ENCODE measurements at regions not wholly inside any gene's neighbourhood (a gene's known extent, or its start where the extent isn't known, plus 50 kb on each side); places are given as distances from the start of the nearest gene placed in this dataset.

- H3K4me1 ChIP-seq: peaks cover 1% of the 10 kb centered on the region
- ATAC-seq (no peak), DNase-seq (no peak)
- 72 to 84% methylated on average over 1 of the region's 1 CpG for WGBS, 2 donors
- H3K27ac ChIP-seq: no peak overlapping the region
- H3K27me3 ChIP-seq: no peaks in the 10 kb centered on the region
- no peaks in the 10 kb centered on the region for H3K9me3 ChIP-seq
- TF ChIP-seq POLR2A (IDR thresholded peaks at IDR 0.05): no peak
- no peak for TF ChIP-seq CTCF (IDR thresholded peaks at IDR 0.05)
- no peaks in the 10 kb centered on the region for H3K36me3 ChIP-seq (replicated peaks in 1 of 2; ENCODE audit: insufficient read depth in 1 of 2, low read depth in 2 of 2)
- intact Hi-C loops (cut with DNase I): no loop called here
- no peak overlapping the region for H3K4me3 ChIP-seq
Observed at GRCh38 chr2:190820416-190820815, 60.2 kb upstream of the GLS start.

- TF ChIP-seq CTCF (IDR thresholded peaks at IDR 0.05): no peak
- TF ChIP-seq POLR2A (IDR thresholded peaks at IDR 0.05): no peak
- Histone ChIP-seq H3K4me3 (no peak overlapping the region), H3K4me1 (no peaks in the 10 kb centered on the region), H3K27ac (no peak overlapping the region), H3K9me3 (no peaks in the 10 kb centered on the region), H3K36me3 (replicated peaks in 1 of 2; ENCODE audit: insufficient read depth in 1 of 2, low read depth in 2 of 2) (no peaks in the 10 kb centered on the region), H3K27me3 (no peaks in the 10 kb centered on the region)
- DNase-seq: no peak
- no peak for ATAC-seq
- 71 to 75% methylated on average over 1 of the region's 1 CpG for WGBS, 2 donors
- intact Hi-C loops (cut with DNase I): no loop called here
Observed at GRCh38 chr2:190822043-190822442, 58.6 kb upstream of the GLS start.

- DNase-seq (no peak), ATAC-seq (no peak)
- 79 to 92% methylated on average over 3 of the region's 3 CpGs for WGBS, 2 donors
Observed at GRCh38 chr2:190827720-190828119, 52.9 kb upstream of the GLS start.

GRCh38 chr2:190829642-190830041 lies 51.0 kb upstream of the GLS start:
- Histone ChIP-seq H3K9me3 (no peaks in the 10 kb centered on the region), H3K27me3 (no peaks in the 10 kb centered on the region), H3K27ac (no peak overlapping the region), H3K4me3 (no peak overlapping the region), H3K4me1 (no peaks in the 10 kb centered on the region), H3K36me3 (replicated peaks in 1 of 2; ENCODE audit: insufficient read depth in 1 of 2, low read depth in 2 of 2) (no peaks in the 10 kb centered on the region)
- 69 to 93% methylated on average over 1 of the region's 1 CpG for WGBS, 2 donors
- TF ChIP-seq CTCF (IDR thresholded peaks at IDR 0.05) (no peak), POLR2A (IDR thresholded peaks at IDR 0.05) (no peak)
- no peak for ATAC-seq
- no peak for DNase-seq
- intact Hi-C loops (cut with DNase I): no loop called here

More at GRCh38 chr2:190827720-190828119, 52.9 kb upstream of the GLS start:
- intact Hi-C loops (cut with DNase I): no loop called here
- no peaks in the 10 kb centered on the region for H3K9me3 ChIP-seq
- no peak overlapping the region for H3K27ac ChIP-seq
- H3K27me3 ChIP-seq: no peaks in the 10 kb centered on the region
- TF ChIP-seq CTCF (IDR thresholded peaks at IDR 0.05) (no peak), POLR2A (IDR thresholded peaks at IDR 0.05) (no peak)
- no peaks in the 10 kb centered on the region for H3K36me3 ChIP-seq (replicated peaks in 1 of 2; ENCODE audit: insufficient read depth in 1 of 2, low read depth in 2 of 2)
- no peak overlapping the region for H3K4me3 ChIP-seq
- no peaks in the 10 kb centered on the region for H3K4me1 ChIP-seq

Data from body of pancreas (tissue), 4 donors.